ENCODE measurements at regions not wholly inside any gene's neighbourhood (a gene's known extent, or its start where the extent isn't known, plus 50 kb on each side); places are given as distances from the start of the nearest gene placed in this dataset.

GRCh38 chr15:95565690-95566089, 764.8 kb upstream of the NR2F2 start:
- H3K4me2 ChIP-seq = no peak overlapping the region
- no peak overlapping the region for H3K9ac ChIP-seq
- H3K36me3 ChIP-seq = no peaks in the 10 kb centered on the region
- H3K27me3 ChIP-seq = no peaks in the 10 kb centered on the region
- no peak for TF ChIP-seq Cebpa-rat (IDR thresholded peaks at IDR 0.05)
- no peaks in the 10 kb centered on the region for H3K9me3 ChIP-seq
- no peaks in the 10 kb centered on the region for H3K4me1 ChIP-seq
- H4K20me1 ChIP-seq = no peaks in the 10 kb centered on the region
- H3K27ac ChIP-seq = no peak overlapping the region
- no peak overlapping the region for H3K4me3 ChIP-seq

GRCh38 chr15:95567686-95568085, 762.8 kb upstream of the NR2F2 start:
- TF ChIP-seq Cebpa-rat (IDR thresholded peaks at IDR 0.05) = no peak
- Histone ChIP-seq H3K4me3 (no peak overlapping the region), H3K27ac (no peak overlapping the region), H4K20me1 (no peaks in the 10 kb centered on the region), H3K4me2 (no peak overlapping the region), H3K4me1 (no peaks in the 10 kb centered on the region), H3K9ac (no peak overlapping the region), H3K36me3 (no peaks in the 10 kb centered on the region), H3K27me3 (no peaks in the 10 kb centered on the region), H3K9me3 (peaks cover 11% of the 10 kb centered on the region; the same call in 1 of the 2 replicates)

GRCh38 chr15:95574053-95574452, 756.4 kb upstream of the NR2F2 start:
- Histone ChIP-seq H3K9ac (no peak overlapping the region), H3K27me3 (no peaks in the 10 kb centered on the region), H4K20me1 (no peaks in the 10 kb centered on the region), H3K27ac (no peak overlapping the region), H3K9me3 (peaks cover 11% of the 10 kb centered on the region; the same call in 1 of the 2 replicates), H3K4me1 (no peaks in the 10 kb centered on the region), H3K4me3 (no peak overlapping the region), H3K4me2 (no peak overlapping the region), H3K36me3 (no peaks in the 10 kb centered on the region)
- TF ChIP-seq Cebpa-rat (IDR thresholded peaks at IDR 0.05) = no peak

- Histone ChIP-seq H4K20me1 (no peaks in the 10 kb centered on the region), H3K36me3 (no peaks in the 10 kb centered on the region), H3K4me2 (no peak overlapping the region), H3K27me3 (no peaks in the 10 kb centered on the region), H3K27ac (no peak overlapping the region), H3K9me3 (no peaks in the 10 kb centered on the region), H3K4me3 (no peak overlapping the region), H3K9ac (no peak overlapping the region), H3K4me1 (no peaks in the 10 kb centered on the region)
- TF ChIP-seq Cebpa-rat (IDR thresholded peaks at IDR 0.05) = no peak
These were observed 752.6 kb upstream of the NR2F2 start for GRCh38 chr15:95577927-95578326.

- Histone ChIP-seq H3K4me3 (no peak overlapping the region), H3K27ac (no peak overlapping the region), H3K9ac (no peak overlapping the region), H3K27me3 (no peaks in the 10 kb centered on the region), H3K9me3 (no peaks in the 10 kb centered on the region), H3K4me1 (no peaks in the 10 kb centered on the region), H3K36me3 (no peaks in the 10 kb centered on the region), H4K20me1 (no peaks in the 10 kb centered on the region), H3K4me2 (no peak overlapping the region)
- TF ChIP-seq Cebpa-rat (IDR thresholded peaks at IDR 0.05) = no peak
These were observed 750.4 kb upstream of the NR2F2 start for GRCh38 chr15:95580121-95580520.

- Histone ChIP-seq H3K9me3 (no peaks in the 10 kb centered on the region), H3K9ac (no peak overlapping the region), H3K36me3 (no peaks in the 10 kb centered on the region), H3K27ac (no peak overlapping the region), H3K4me3 (no peak overlapping the region), H3K4me2 (no peak overlapping the region), H3K27me3 (no peaks in the 10 kb centered on the region), H4K20me1 (no peaks in the 10 kb centered on the region), H3K4me1 (no peaks in the 10 kb centered on the region)
- no peak for TF ChIP-seq Cebpa-rat (IDR thresholded peaks at IDR 0.05)
These were observed 748.9 kb upstream of the NR2F2 start for GRCh38 chr15:95581595-95581994.

GRCh38 chr15:95584088-95584487, 746.4 kb upstream of the NR2F2 start:
- Histone ChIP-seq H3K9ac (no peak overlapping the region), H3K27me3 (no peaks in the 10 kb centered on the region), H3K9me3 (no peaks in the 10 kb centered on the region), H4K20me1 (no peaks in the 10 kb centered on the region), H3K27ac (no peak overlapping the region), H3K36me3 (no peaks in the 10 kb centered on the region), H3K4me2 (no peak overlapping the region), H3K4me3 (no peak overlapping the region), H3K4me1 (no peaks in the 10 kb centered on the region)
- no peak for TF ChIP-seq Cebpa-rat (IDR thresholded peaks at IDR 0.05)

GRCh38 chr15:95588056-95588455, 742.4 kb upstream of the NR2F2 start:
- Histone ChIP-seq H3K4me2 (no peak overlapping the region), H3K27ac (no peak overlapping the region), H3K36me3 (no peaks in the 10 kb centered on the region), H3K9me3 (no peaks in the 10 kb centered on the region), H3K4me3 (no peak overlapping the region), H3K9ac (no peak overlapping the region), H3K27me3 (no peaks in the 10 kb centered on the region), H3K4me1 (no peaks in the 10 kb centered on the region), H4K20me1 (no peaks in the 10 kb centered on the region)
- no peak for TF ChIP-seq Cebpa-rat (IDR thresholded peaks at IDR 0.05)

- Histone ChIP-seq H3K9me3 (no peaks in the 10 kb centered on the region), H3K4me3 (no peak overlapping the region), H3K9ac (no peak overlapping the region), H3K4me1 (no peaks in the 10 kb centered on the region), H4K20me1 (no peaks in the 10 kb centered on the region), H3K27me3 (no peaks in the 10 kb centered on the region), H3K36me3 (no peaks in the 10 kb centered on the region), H3K27ac (no peak overlapping the region), H3K4me2 (no peak overlapping the region)
- no peak for TF ChIP-seq Cebpa-rat (IDR thresholded peaks at IDR 0.05)
These were observed 739.9 kb upstream of the NR2F2 start for GRCh38 chr15:95590533-95591044.

GRCh38 chr15:95591270-95591669, 739.2 kb upstream of the NR2F2 start:
- no peak overlapping the region for H3K4me3 ChIP-seq
- H3K9me3 ChIP-seq = no peaks in the 10 kb centered on the region
- no peaks in the 10 kb centered on the region for H3K4me1 ChIP-seq
- H3K27ac ChIP-seq = no peak overlapping the region
- TF ChIP-seq Cebpa-rat (IDR thresholded peaks at IDR 0.05) = no peak
- no peak overlapping the region for H3K4me2 ChIP-seq
- H3K36me3 ChIP-seq = no peaks in the 10 kb centered on the region
- H3K9ac ChIP-seq = no peak overlapping the region
- H4K20me1 ChIP-seq = no peaks in the 10 kb centered on the region
- H3K27me3 ChIP-seq = no peaks in the 10 kb centered on the region

- H3K9ac ChIP-seq = no peak overlapping the region
- no peaks in the 10 kb centered on the region for H3K9me3 ChIP-seq
- H3K4me1 ChIP-seq = no peaks in the 10 kb centered on the region
- no peaks in the 10 kb centered on the region for H4K20me1 ChIP-seq
- H3K27me3 ChIP-seq = no peaks in the 10 kb centered on the region
- no peak overlapping the region for H3K27ac ChIP-seq
- no peak for TF ChIP-seq Cebpa-rat (IDR thresholded peaks at IDR 0.05)
- no peaks in the 10 kb centered on the region for H3K36me3 ChIP-seq
- H3K4me3 ChIP-seq = no peak overlapping the region
- no peak overlapping the region for H3K4me2 ChIP-seq
These were observed 738.6 kb upstream of the NR2F2 start for GRCh38 chr15:95591886-95592285.

Data from BLaER1 (cell line).